A549 (cell line): ENCODE measurements at regions not wholly inside any gene's neighbourhood (a gene's known extent, or its start where the extent isn't known, plus 50 kb on each side); places are given as distances from the start of the nearest gene placed in this dataset.

ENCODE experiments used
- CBX2 ChIP-seq: fragments of 200-600 bp; sonication (generic); IDR thresholded peaks from 2 replicates; pipeline ENCODE4 v1.6.1; 2016; ENCODE audit warnings: low read depth, mild to moderate bottlenecking, borderline replicate concordance
- KDM1A ChIP-seq: fragments of 200-600 bp; sonication (generic); IDR thresholded peaks from 2 replicates; pipeline ENCODE4 v1.6.1; 2016; ENCODE audit warnings: low read depth, mild to moderate bottlenecking
- MAZ ChIP-seq: fragments of 150-350 bp; IDR thresholded peaks from 2 replicates; pipeline ENCODE4 v1.6.1; 2014; ENCODE audit warnings: antibody characterized with exemption, low read depth, low read length, borderline replicate concordance
- MYC ChIP-seq: IDR thresholded peaks from 2 replicates; pipeline ENCODE4 v1.6.1; 2012; ENCODE audit warnings: mild to moderate bottlenecking, inconsistent platforms, low read length, improper control_type of control experiment, borderline replicate concordance
- POLR2A ChIP-seq: IDR thresholded peaks from 2 replicates; pipeline ENCODE4 v1.6.1; 2012; ENCODE audit warnings: mild to moderate bottlenecking, low read length
- RFX5 ChIP-seq: fragments of 450-650 bp; IDR thresholded peaks from 2 replicates; pipeline ENCODE4 v1.7.1; 2014; ENCODE audit warnings: antibody characterized with exemption, mild to moderate bottlenecking, moderate library complexity
- TF ChIP-seq, protein P1 (sequence below): IDR thresholded peaks from 2 replicates; pipeline ENCODE4 v1.6.1; 2012
- TF ChIP-seq, protein P2 (sequence below): fragments of >200 bp; sonication (Bioruptor Twin); formaldehyde crosslinking; IDR thresholded peaks from 3 replicates; pipeline ENCODE4 v1.5.1; 2016
- TF ChIP-seq, protein P3 (sequence below): fragments of 200-600 bp; sonication (generic); IDR thresholded peaks from 2 replicates; pipeline ENCODE4 v1.6.1; 2016; ENCODE audit warnings: antibody characterized with exemption, mild to moderate bottlenecking, moderate library complexity

DNA sequence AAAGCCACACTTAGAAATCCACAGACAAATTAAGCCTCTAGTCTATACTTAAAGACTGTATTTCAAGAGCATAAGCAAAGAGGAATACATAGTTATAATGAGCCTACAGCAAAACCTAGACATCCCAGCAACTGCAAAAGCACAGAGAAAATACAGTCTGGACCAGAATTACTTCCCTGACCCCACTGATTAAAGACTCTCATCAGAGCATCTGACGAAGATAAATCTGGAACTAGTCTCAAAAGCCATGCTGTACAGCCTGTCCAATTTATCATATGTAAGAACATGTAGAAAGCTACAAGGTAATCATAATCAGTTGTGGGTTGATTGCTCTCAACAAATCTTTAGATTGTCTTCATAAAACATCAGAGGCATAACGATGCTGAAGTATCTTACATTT is 285.1 kb upstream of the CAND1 start:
- TF ChIP-seq MAZ (no peak), KDM1A (no peak), CBX2 (no peak), POLR2A (no peak), RFX5 (no peak), MYC (no peak)
- TF ChIP-seq, protein P1, sequence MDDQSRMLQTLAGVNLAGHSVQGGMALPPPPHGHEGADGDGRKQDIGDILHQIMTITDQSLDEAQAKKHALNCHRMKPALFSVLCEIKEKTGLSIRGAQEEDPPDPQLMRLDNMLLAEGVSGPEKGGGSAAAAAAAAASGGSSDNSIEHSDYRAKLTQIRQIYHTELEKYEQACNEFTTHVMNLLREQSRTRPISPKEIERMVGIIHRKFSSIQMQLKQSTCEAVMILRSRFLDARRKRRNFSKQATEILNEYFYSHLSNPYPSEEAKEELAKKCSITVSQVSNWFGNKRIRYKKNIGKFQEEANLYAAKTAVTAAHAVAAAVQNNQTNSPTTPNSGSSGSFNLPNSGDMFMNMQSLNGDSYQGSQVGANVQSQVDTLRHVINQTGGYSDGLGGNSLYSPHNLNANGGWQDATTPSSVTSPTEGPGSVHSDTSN: no peak
- TF ChIP-seq, protein P2, sequence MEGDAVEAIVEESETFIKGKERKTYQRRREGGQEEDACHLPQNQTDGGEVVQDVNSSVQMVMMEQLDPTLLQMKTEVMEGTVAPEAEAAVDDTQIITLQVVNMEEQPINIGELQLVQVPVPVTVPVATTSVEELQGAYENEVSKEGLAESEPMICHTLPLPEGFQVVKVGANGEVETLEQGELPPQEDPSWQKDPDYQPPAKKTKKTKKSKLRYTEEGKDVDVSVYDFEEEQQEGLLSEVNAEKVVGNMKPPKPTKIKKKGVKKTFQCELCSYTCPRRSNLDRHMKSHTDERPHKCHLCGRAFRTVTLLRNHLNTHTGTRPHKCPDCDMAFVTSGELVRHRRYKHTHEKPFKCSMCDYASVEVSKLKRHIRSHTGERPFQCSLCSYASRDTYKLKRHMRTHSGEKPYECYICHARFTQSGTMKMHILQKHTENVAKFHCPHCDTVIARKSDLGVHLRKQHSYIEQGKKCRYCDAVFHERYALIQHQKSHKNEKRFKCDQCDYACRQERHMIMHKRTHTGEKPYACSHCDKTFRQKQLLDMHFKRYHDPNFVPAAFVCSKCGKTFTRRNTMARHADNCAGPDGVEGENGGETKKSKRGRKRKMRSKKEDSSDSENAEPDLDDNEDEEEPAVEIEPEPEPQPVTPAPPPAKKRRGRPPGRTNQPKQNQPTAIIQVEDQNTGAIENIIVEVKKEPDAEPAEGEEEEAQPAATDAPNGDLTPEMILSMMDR: no peak
- TF ChIP-seq, protein P3, sequence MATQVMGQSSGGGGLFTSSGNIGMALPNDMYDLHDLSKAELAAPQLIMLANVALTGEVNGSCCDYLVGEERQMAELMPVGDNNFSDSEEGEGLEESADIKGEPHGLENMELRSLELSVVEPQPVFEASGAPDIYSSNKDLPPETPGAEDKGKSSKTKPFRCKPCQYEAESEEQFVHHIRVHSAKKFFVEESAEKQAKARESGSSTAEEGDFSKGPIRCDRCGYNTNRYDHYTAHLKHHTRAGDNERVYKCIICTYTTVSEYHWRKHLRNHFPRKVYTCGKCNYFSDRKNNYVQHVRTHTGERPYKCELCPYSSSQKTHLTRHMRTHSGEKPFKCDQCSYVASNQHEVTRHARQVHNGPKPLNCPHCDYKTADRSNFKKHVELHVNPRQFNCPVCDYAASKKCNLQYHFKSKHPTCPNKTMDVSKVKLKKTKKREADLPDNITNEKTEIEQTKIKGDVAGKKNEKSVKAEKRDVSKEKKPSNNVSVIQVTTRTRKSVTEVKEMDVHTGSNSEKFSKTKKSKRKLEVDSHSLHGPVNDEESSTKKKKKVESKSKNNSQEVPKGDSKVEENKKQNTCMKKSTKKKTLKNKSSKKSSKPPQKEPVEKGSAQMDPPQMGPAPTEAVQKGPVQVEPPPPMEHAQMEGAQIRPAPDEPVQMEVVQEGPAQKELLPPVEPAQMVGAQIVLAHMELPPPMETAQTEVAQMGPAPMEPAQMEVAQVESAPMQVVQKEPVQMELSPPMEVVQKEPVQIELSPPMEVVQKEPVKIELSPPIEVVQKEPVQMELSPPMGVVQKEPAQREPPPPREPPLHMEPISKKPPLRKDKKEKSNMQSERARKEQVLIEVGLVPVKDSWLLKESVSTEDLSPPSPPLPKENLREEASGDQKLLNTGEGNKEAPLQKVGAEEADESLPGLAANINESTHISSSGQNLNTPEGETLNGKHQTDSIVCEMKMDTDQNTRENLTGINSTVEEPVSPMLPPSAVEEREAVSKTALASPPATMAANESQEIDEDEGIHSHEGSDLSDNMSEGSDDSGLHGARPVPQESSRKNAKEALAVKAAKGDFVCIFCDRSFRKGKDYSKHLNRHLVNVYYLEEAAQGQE: no peak
